HG03095 (cell line): ENCODE measurements at regions not wholly inside any gene's neighbourhood (a gene's known extent, or its start where the extent isn't known, plus 50 kb on each side); places are given as distances from the start of the nearest gene placed in this dataset.

Source experiments
- ATAC-seq: cut with Tn5 transposase; IDR thresholded peaks from one replicate; pipeline ENCODE4 v1.9.1; 2021; ENCODE audit warnings: moderate library complexity; ENCODE audit not compliant: unreplicated experiment

DNA sequence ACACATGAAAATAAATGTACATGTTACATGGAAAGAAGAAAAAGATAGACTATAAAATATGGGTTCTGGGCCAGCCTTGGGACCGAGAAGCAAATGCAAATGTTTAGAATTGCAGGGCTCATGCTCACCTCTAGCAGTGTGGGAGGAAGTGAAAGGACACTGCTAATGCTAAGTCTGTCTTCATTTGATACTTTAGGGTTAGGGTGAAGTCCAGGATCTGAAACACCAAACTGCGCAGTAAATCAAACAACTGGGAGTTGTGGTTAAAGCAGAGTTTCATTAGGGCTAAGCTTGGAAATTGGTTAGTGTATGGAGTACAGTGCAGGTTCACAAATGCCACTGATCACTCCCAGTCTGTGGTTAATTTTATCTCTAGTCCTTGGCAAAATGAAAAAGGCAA, 73.2 kb upstream of the PDK4 start:
- no peak for ATAC-seq

- no peak for ATAC-seq
These were observed 72.2 kb upstream of the PDK4 start for GRCh38 chr7:95668504-95669018.

DNA sequence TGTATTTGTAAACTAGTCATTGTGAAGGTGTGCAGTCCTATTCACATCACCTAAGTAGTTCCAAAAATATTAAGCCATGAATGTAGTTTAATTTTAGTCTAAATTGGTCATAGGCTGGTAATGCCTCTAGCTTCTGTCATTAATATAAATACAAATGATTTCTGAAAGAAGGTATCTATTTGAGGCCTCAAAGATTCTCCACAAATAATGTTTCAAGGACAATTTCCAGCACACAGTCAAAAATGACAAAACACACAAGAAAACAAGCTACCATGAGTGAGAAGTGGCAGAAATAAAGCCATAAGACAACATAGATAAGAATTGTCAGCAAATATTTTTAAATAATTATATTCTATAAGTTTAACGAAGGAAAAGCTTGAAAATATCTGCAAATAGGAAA, 66.7 kb upstream of the PDK4 start:
- ATAC-seq, result no peak

DNA sequence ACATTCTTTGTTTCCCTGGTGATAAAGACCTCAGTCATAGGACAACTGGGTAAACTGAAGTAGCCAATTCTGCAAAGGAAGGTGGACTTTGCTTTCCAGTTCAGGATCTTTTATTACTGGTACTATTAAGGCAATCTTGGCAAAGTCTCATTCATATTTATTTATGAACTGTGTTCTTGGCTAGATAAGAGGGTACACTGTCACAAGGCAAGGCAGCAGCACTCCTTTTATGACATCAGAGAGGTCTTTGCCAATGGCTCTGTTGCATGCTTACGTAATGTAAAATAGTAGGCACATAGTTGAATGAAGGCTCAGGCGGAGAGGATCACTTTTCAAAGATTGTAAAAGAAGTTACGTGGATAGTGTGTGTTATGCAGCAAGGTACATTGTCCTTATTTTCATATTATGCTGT, 63.7 kb upstream of the PDK4 start:
- no peak for ATAC-seq

DNA sequence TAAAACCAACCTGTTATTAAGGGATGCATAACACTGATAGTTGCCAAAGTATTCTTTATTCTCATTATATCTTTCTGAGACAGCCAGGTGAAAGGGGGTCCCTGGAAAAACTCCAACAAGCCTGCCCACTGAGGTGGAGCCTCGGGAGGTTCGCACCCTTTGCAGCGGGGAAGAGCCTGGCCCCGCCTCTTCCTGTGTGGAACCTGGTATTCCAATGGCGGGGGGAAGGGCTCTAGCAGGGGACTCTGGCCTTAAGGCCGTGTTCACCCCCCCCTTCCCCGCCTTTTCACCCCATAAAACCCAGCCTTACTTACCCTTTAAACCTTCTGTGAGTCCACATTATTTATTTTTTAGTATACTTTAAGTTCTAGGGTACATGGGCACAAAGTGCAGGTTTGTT, 62.4 kb upstream of the PDK4 start:
- no peak for ATAC-seq

DNA sequence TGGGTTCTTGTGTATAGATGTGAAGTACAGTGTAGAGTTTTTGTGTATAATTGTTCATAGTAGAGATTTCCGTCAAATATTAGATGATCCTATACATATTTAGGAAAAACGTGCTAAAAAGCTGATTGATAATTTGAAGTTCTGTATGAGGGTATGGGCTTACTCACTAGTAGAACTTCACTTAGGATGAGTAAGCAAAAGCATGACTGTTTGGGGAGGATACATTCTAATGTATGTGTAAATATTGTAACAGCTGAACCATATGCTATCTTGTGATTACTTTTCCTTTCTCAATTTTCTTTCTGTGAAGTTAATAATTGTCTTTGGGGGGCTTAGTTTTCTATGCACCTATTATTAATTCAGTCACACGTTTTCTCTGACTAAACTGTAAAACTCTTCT, 53.2 kb upstream of the PDK4 start:
- ATAC-seq, result no peak

DNA sequence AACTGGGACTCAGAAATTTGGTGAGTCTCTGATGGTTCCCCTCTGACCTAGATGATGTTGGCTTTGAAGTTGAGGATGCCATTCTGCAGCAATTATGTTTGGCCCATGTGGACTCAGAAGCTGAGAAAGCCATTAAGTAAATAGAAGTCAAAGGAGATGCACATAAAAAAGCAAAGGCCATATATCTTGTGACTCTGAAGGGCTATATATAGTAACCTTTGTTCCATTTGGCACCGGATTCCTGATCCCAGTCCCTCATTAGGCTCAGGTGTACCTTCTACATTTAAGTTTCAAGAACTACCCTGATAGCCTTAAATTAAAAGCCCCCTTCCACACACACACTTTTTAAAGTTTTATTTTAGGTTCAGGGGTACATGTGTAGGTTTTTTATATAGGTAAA, 50.0 kb upstream of the PDK4 start:
- ATAC-seq, result no peak
